ENCODE measurements at regions not wholly inside any gene's neighbourhood (a gene's known extent, or its start where the extent isn't known, plus 50 kb on each side); places are given as distances from the start of the nearest gene placed in this dataset.

DNA sequence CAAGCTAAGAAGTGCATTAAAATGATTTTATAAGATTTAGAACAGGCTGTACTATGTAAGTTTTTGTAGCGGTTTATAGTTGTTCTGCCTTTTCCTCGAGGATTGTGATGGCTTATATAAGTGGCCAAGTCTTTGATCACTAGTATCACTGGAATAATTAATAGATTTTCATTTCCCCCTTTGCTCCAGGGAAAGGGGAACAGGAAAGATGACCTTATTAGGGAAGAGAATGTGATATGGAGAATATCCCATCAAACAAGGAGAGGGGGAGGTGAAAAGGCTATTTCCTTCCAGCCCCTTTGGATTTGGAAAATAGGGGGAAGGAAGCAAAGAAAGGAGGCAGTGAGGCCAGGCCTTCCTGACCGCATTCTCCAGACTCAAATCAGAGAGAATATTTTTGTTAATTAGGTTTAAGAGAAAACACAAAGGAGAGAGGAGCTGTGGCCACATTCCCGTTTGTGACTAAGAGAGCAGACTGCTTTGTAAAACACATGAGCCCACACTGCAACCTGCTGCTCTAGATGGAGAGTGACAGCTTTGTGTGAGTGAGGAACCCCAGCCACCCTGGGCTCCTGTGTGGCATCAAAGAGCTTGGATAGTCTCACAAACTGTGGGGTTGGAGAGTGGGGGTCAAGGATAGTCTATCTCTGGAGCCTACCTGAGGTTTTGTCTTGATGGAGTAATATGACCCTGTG lies 359.5 kb downstream of the DTWD2 start:
- TF ChIP-seq ZNF274 (IDR thresholded peaks at IDR 0.05; ENCODE audit: low read depth, low read length) (no peak), YY1 (IDR thresholded peaks at IDR 0.05; ENCODE audit: insufficient read depth, insufficient read length) (no peak)

All from NT2/D1 (cell line).